HCT116 (cell line): ENCODE measurements at regions not wholly inside any gene's neighbourhood (a gene's known extent, or its start where the extent isn't known, plus 50 kb on each side); places are given as distances from the start of the nearest gene placed in this dataset.

Experiments
- ATF3 ChIP-seq: IDR thresholded peaks from 2 replicates; pipeline ENCODE4 v1.6.1; 2012
- CTCF ChIP-seq, 3 experiments: fragments of 200-600 bp in 1 of 3; sonication (generic) in 1 of 3; IDR thresholded peaks in 2 of 3; conservative IDR thresholded peaks in 1 of 3; 2 replicates each; pipeline ENCODE4 v1.5.1; 2012 to 2017; ENCODE audit warnings: low read depth in 2 of 3, low read length in 2 of 3, antibody characterized with exemption in 1 of 3, borderline replicate concordance in 1 of 3, control low read depth in 1 of 3, mild to moderate bottlenecking in 1 of 3, mixed read lengths in 1 of 3, mixed run types in 1 of 3, moderate library complexity in 1 of 3; ENCODE audit not compliant: insufficient read depth in 1 of 3
- POLR2A ChIP-seq: IDR thresholded peaks from 2 replicates; pipeline ENCODE4 v1.7.0; 2011; ENCODE audit warnings: borderline replicate concordance; ENCODE audit not compliant: insufficient read depth, insufficient read length; ENCODE audit errors: extremely low read depth
- SP1 ChIP-seq: IDR thresholded peaks from 2 replicates; pipeline ENCODE4 v1.6.1; 2012; ENCODE audit warnings: low read depth
- SRF ChIP-seq: IDR thresholded peaks from 2 replicates; pipeline ENCODE4 v1.6.1; 2012; ENCODE audit warnings: low read depth
- ZFX ChIP-seq: fragments of 450-650 bp; IDR thresholded peaks from 2 replicates; pipeline ENCODE4 v1.6.1; 2017

GRCh38 chr2:129320288-129320687 lies 659.2 kb upstream of the RAB6C start:
- TF ChIP-seq SRF, result no peak
- TF ChIP-seq CTCF (IDR thresholded peaks at IDR 0.05 in 2 of 3, conservative IDR thresholded peaks at IDR 0.05 in 1 of 3; ENCODE audit: borderline replicate concordance in 1 of 3, insufficient read depth in 1 of 3, low read depth in 2 of 3, low read length in 2 of 3), result no peak
- no peak for TF ChIP-seq POLR2A
- no peak for TF ChIP-seq ZFX
- TF ChIP-seq ATF3, result no peak
- TF ChIP-seq SP1, result no peak
